ENCODE measurements at regions not wholly inside any gene's neighbourhood (a gene's known extent, or its start where the extent isn't known, plus 50 kb on each side); places are given as distances from the start of the nearest gene placed in this dataset.

GRCh38 chr13:76014406-76015318 lies 378.5 kb downstream of the LMO7 start:
- H3K27me3 ChIP-seq (ENCODE audit: control insufficient read depth, insufficient read depth, low read length) = no peaks in the 10 kb centered on the region
- no peak for TF ChIP-seq CTCF (IDR thresholded peaks at IDR 0.05; ENCODE audit: insufficient read depth, low read length, severe bottlenecking)
- DNase-seq (ENCODE audit: low read depth) (peak; percentile 43), FAIRE-seq (no peak)
- H3K36me3 ChIP-seq (ENCODE audit: control insufficient read depth, insufficient read depth, low read length) = no peaks in the 10 kb centered on the region
- H3K4me3 ChIP-seq (ENCODE audit: low read depth, low read length) = no peak overlapping the region

- DNase-seq (ENCODE audit: low read depth) = peak; percentile 2
- no peaks in the 10 kb centered on the region for H3K36me3 ChIP-seq (ENCODE audit: control insufficient read depth, insufficient read depth, low read length)
- no peak for FAIRE-seq
- no peaks in the 10 kb centered on the region for H3K27me3 ChIP-seq (ENCODE audit: control insufficient read depth, insufficient read depth, low read length)
- no peak for TF ChIP-seq CTCF (IDR thresholded peaks at IDR 0.05; ENCODE audit: insufficient read depth, low read length, severe bottlenecking)
- H3K4me3 ChIP-seq (ENCODE audit: low read depth, low read length) = no peak overlapping the region
These were observed 376.1 kb downstream of the LMO7 start for GRCh38 chr13:76012091-76012721.

GRCh38 chr13:76009267-76009890 lies 373.2 kb downstream of the LMO7 start:
- peak; percentile 16 for DNase-seq (ENCODE audit: low read depth)
- H3K4me3 ChIP-seq (ENCODE audit: low read depth, low read length) = no peak overlapping the region
- TF ChIP-seq CTCF (IDR thresholded peaks at IDR 0.05; ENCODE audit: insufficient read depth, low read length, severe bottlenecking) = no peak
- H3K36me3 ChIP-seq (ENCODE audit: control insufficient read depth, insufficient read depth, low read length) = no peaks in the 10 kb centered on the region
- no peaks in the 10 kb centered on the region for H3K27me3 ChIP-seq (ENCODE audit: control insufficient read depth, insufficient read depth, low read length)
- no peak for FAIRE-seq

DNA sequence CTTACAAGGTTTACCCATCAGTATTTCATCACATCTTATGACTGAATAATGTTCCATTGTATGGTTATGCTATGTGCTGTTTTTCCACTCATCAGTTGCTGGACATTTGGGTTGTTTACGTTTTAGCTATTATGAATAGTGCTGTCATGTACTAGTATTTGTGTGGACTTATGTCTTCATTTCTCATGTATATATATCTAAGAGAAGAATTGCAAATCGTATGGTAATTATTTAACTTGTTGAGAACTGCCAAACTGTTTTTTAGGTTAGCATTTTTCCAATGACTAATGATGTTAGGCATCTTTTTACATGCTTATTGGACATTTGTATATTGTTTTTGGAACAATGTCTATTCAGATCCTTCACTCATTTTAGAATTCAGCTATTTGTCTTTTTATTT lies 368.3 kb downstream of the LMO7 start:
- Histone ChIP-seq H3K36me3 (ENCODE audit: control insufficient read depth, insufficient read depth, low read length) (no peaks in the 10 kb centered on the region), H3K4me3 (ENCODE audit: low read depth, low read length) (no peak overlapping the region), H3K27me3 (ENCODE audit: control insufficient read depth, insufficient read depth, low read length) (no peaks in the 10 kb centered on the region)
- TF ChIP-seq CTCF (IDR thresholded peaks at IDR 0.05; ENCODE audit: insufficient read depth, low read length, severe bottlenecking) = no peak
- FAIRE-seq = no peak
- DNase-seq (ENCODE audit: low read depth) = peak; percentile 11

GRCh38 chr13:76000131-76000530 lies 364.0 kb downstream of the LMO7 start:
- FAIRE-seq (no peak), DNase-seq (ENCODE audit: low read depth) (no peak)
- H3K4me3 ChIP-seq (ENCODE audit: low read depth, low read length) = no peak overlapping the region
- H3K27me3 ChIP-seq (ENCODE audit: control insufficient read depth, insufficient read depth, low read length) = no peaks in the 10 kb centered on the region
- no peak for TF ChIP-seq CTCF (IDR thresholded peaks at IDR 0.05; ENCODE audit: insufficient read depth, low read length, severe bottlenecking)
- H3K36me3 ChIP-seq (ENCODE audit: control insufficient read depth, insufficient read depth, low read length) = no peaks in the 10 kb centered on the region

Data from bronchial epithelial cell (primary cell).